Mucosa of rectum (tissue), 2 donors: ENCODE measurements at regions not wholly inside any gene's neighbourhood (a gene's known extent, or its start where the extent isn't known, plus 50 kb on each side); places are given as distances from the start of the nearest gene placed in this dataset.
"Not testable (repeated sequence)": the region's sequence is repeated elsewhere in the genome, so short reads cannot be mapped to it uniquely, and the experiment has no call there.

ENCODE experiments used
- H3K27ac ChIP-seq, 2 donors: one replicate each; pipeline ENCODE4 v1.7.0; 2013; ENCODE audit warnings: inconsistent platforms in 2 of 2, low read depth in 2 of 2, low read length in 2 of 2
- H3K27me3 ChIP-seq, 2 donors: one replicate each; pipeline ENCODE4 v1.7.0; 2013; ENCODE audit warnings: low read length in 2 of 2; ENCODE audit not compliant: control insufficient read depth in 2 of 2, insufficient read depth in 2 of 2
- H3K36me3 ChIP-seq, 2 donors: one replicate each; pipeline ENCODE4 v1.7.0; 2013; ENCODE audit warnings: low read length in 2 of 2; ENCODE audit not compliant: control insufficient read depth in 2 of 2, insufficient read depth in 2 of 2
- H3K4me1 ChIP-seq, 2 donors: one replicate each; pipeline ENCODE4 v1.7.0; 2013; ENCODE audit warnings: low read length in 2 of 2, mild to moderate bottlenecking in 1 of 2; ENCODE audit not compliant: control insufficient read depth in 2 of 2, insufficient read depth in 2 of 2
- H3K4me3 ChIP-seq, 2 donors: one replicate each; pipeline ENCODE4 v1.7.0; 2013; ENCODE audit warnings: low read length in 2 of 2
- H3K9ac ChIP-seq, 2 donors: one replicate each; pipeline ENCODE4 v1.7.0; 2013; ENCODE audit warnings: low read length in 2 of 2, low read depth in 1 of 2, mild to moderate bottlenecking in 1 of 2
- H3K9me3 ChIP-seq, 2 donors: one replicate each; pipeline ENCODE4 v1.7.0; 2013; ENCODE audit warnings: low read length in 2 of 2; ENCODE audit not compliant: control insufficient read depth in 2 of 2
- donor health status: healthy.
- donor health status: Normal muscosa, but diverticular disease.

GRCh38 chr12:9454021-9454420 is 153.7 kb downstream of the KLRB1 start:
- H3K9me3 ChIP-seq, H3K27me3 ChIP-seq, H3K9ac ChIP-seq, H3K27ac ChIP-seq, H3K4me1 ChIP-seq, H3K36me3 ChIP-seq, H3K4me3 ChIP-seq: not testable (repeated sequence)

GRCh38 chr12:9450127-9450567 is 157.6 kb downstream of the KLRB1 start:
- H3K9me3 ChIP-seq, H3K27me3 ChIP-seq: not testable (repeated sequence)

DNA sequence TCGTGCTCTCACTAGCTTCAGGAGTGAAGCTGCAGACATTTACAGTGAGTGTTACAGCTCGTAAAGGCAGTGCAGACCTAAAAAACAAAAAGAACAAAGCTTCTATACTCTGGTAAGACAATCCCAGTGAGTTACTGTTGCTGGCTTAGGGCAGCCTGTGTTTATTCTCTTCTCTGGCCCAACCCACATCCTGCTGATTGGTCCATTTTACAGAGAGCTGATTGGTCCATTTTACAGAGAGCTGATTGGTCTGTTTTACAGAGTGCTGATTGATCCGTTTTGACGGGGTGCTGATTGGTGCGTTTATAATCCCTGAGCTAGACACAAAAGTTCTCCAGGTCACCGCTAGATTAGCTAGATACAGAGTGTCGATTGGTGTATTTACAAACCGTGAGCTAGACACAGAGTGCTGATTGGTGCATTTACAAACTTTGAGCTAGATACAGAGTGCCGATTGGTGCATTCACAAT is 158.0 kb downstream of the KLRB1 start:
- not testable (repeated sequence) for H3K9me3 ChIP-seq, H3K36me3 ChIP-seq, H3K4me3 ChIP-seq, H3K27ac ChIP-seq, H3K4me1 ChIP-seq, H3K9ac ChIP-seq, H3K27me3 ChIP-seq

More at GRCh38 chr12:9450127-9450567, 157.6 kb downstream of the KLRB1 start:
- H3K4me3 ChIP-seq, H3K9ac ChIP-seq, H3K27ac ChIP-seq, H3K36me3 ChIP-seq, H3K4me1 ChIP-seq: not testable (repeated sequence)

DNA sequence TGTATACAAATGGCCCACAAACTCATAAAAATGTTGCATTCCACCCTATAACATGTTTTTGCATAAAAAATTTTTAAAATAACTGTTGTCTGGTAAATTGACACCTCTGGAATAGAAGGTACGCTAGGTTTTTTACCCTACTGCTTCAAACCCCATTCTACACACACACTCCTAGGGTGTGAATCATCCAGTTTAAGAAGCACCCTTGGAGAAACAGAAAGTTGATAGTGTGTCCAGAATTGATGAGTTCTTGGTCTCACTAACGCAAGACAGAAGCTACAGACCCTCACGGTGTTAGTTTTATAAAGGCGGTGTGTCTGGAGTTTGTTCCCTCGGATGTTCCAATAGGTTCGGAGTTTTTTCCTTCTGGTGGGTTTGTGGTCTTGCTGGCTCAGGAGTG is 158.5 kb downstream of the KLRB1 start:
- no peak overlapping the region for H3K4me3 ChIP-seq

GRCh38 chr12:9448648-9449047 is 159.1 kb downstream of the KLRB1 start:
- Histone ChIP-seq H3K4me3 (peak overlapping the region; percentile 75 to 85), H3K9ac (peak overlapping the region; percentile 68 to 74), H3K27ac (peak overlapping the region in 1 of 2 donors; percentile 72)
- H3K36me3 ChIP-seq, H3K27me3 ChIP-seq, H3K4me1 ChIP-seq, H3K9me3 ChIP-seq: not testable (repeated sequence)

More for the DNA sequence above, 158.5 kb downstream of the KLRB1 start:
- H3K4me1 ChIP-seq = no peaks in the 10 kb centered on the region
- no peaks in the 10 kb centered on the region for H3K27me3 ChIP-seq
- H3K9me3 ChIP-seq = no peaks in the 10 kb centered on the region
- H3K36me3 ChIP-seq = no peaks in the 10 kb centered on the region
- no peak overlapping the region for H3K27ac ChIP-seq
- peak overlapping the region in 1 of 2 donors; percentile 74 for H3K9ac ChIP-seq

GRCh38 chr12:9447791-9448614 is 159.7 kb downstream of the KLRB1 start:
- Histone ChIP-seq H3K27ac (peak overlapping the region; percentile 55 to 72), H3K9ac (peak overlapping the region; percentile 68 to 74), H3K4me3 (peak overlapping the region; percentile 75 to 85)
- not testable (repeated sequence) for H3K27me3 ChIP-seq, H3K4me1 ChIP-seq, H3K36me3 ChIP-seq, H3K9me3 ChIP-seq

- not testable (repeated sequence) for H3K27me3 ChIP-seq, H3K9me3 ChIP-seq, H3K4me1 ChIP-seq, H3K36me3 ChIP-seq
- Histone ChIP-seq H3K9ac (peak overlapping the region in 1 of 2 donors; percentile 38), H3K27ac (peak overlapping the region in 1 of 2 donors; percentile 72), H3K4me3 (peak overlapping the region; percentile 75 to 85)
These were observed 160.6 kb downstream of the KLRB1 start for GRCh38 chr12:9446883-9447761.

GRCh38 chr12:9440428-9440827 is 167.3 kb downstream of the KLRB1 start:
- not testable (repeated sequence) for H3K4me1 ChIP-seq, H3K9ac ChIP-seq, H3K9me3 ChIP-seq, H3K36me3 ChIP-seq, H3K27me3 ChIP-seq, H3K4me3 ChIP-seq, H3K27ac ChIP-seq

DNA sequence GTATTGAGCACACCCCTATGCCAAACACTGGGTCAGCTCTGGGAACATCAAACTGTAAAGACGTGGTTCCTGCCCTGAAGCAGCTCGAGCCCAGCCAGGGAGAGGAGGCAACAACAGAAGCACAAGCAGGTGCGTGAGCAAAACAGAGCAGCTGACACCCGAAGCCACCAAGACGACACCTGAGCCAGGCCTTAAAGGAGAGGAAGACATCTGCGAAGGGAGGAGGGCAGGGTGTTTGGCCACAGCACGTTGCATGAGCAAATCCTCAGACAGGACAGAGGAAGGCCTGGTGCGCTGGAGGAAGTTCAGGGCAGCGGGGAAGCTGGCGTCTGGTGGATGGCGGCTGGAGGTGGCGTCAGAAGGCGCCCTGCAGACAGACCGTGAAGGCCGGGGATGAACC is 172.0 kb downstream of the KLRB1 start:
- H3K36me3 ChIP-seq, H3K27ac ChIP-seq, H3K4me1 ChIP-seq, H3K9ac ChIP-seq, H3K9me3 ChIP-seq, H3K27me3 ChIP-seq, H3K4me3 ChIP-seq: not testable (repeated sequence)

DNA sequence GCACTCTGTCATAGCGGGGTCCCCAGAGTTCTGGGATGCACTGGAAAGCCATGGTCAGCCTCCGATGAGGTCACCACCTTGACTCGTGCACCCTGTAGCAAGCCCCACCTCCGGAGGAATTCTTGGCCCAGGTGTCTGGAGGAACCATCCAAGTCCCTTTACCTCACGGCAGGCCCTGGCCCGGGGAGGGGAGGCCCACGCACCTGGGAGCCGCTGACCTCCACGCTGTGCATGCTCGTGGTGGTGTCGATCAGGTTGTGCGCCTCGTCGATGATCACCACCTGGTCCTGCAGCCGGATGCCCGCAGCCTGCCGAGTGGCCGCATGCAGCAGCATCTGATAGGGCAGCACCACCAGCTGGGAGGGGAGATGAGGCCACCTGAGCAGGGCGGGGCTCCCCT is 177.3 kb downstream of the KLRB1 start:
- H3K9ac ChIP-seq, H3K27ac ChIP-seq, H3K36me3 ChIP-seq, H3K4me3 ChIP-seq, H3K9me3 ChIP-seq, H3K27me3 ChIP-seq, H3K4me1 ChIP-seq: not testable (repeated sequence)
